ENCODE measurements at regions not wholly inside any gene's neighbourhood (a gene's known extent, or its start where the extent isn't known, plus 50 kb on each side); places are given as distances from the start of the nearest gene placed in this dataset.

- CTCF ChIA-PET = no interaction called here
- no peak overlapping the region for H3K27ac Mint-ChIP-seq
These were observed 108.1 kb downstream of the TRIB2 start for GRCh38 chr2:12824778-12825379.

GRCh38 chr2:12826781-12827180, 110.0 kb downstream of the TRIB2 start:
- Mint-ChIP-seq H3K27me3 (peaks cover 3 to 4% of the 10 kb centered on the region in 2 donors), H3K9me3 (no peaks in the 10 kb centered on the region), H3K36me3 (no peaks in the 10 kb centered on the region), H3K4me1 (peaks cover 0 to 3% (median 0%) of the 10 kb centered on the region in 3 donors), H3K4me3 (no peak overlapping the region), H3K27ac (no peak overlapping the region)
- no CpG with 5 or more reads among the region's 3 CpGs for WGBS (ENCODE audit: insufficient coverage)
- ChIA-PET CTCF (interaction anchor here in 1 of 2 donors (0.6 kb wide), 1 partner anchor 595 kb away, joined by 4 read pairs; no protein-coding TSS in a partner anchor), POLR2A (no interaction called here)
- H3K27ac ChIP-seq (ENCODE audit: low read length) = no peak overlapping the region
- peaks cover 0 to 6% of the 10 kb centered on the region in 2 experiments for H3K27me3 ChIP-seq (replicated peaks in 1 of 2; ENCODE audit: control insufficient read depth in 2 of 2, extremely low read depth in 1 of 2, insufficient read depth in 2 of 2, low read length in 1 of 2)
- H3K4me1 ChIP-seq (ENCODE audit: control insufficient read depth in 1 of 2, extremely low read depth in 1 of 2, insufficient read depth in 2 of 2, low read length in 2 of 2) = no peaks in the 10 kb centered on the region
- DNase-seq (no peak), ATAC-seq (replicated peaks in 1 of 4) (no peak)
- H3K4me3 ChIP-seq (ENCODE audit: control insufficient read depth in 1 of 2, extremely low read depth in 1 of 2, low read length in 1 of 2) = no peak overlapping the region
- no peaks in the 10 kb centered on the region for H3K36me3 ChIP-seq (ENCODE audit: control insufficient read depth in 2 of 2, extremely low read depth in 1 of 2, insufficient read depth in 1 of 2, low read length in 1 of 2)
- H3K9me3 ChIP-seq = no peaks in the 10 kb centered on the region

More at GRCh38 chr2:12824778-12825379, 108.1 kb downstream of the TRIB2 start:
- H3K9me3 ChIP-seq = no peaks in the 10 kb centered on the region
- peaks cover 0 to 6% of the 10 kb centered on the region in 2 experiments for H3K27me3 ChIP-seq (replicated peaks in 1 of 2; ENCODE audit: control insufficient read depth in 2 of 2, extremely low read depth in 1 of 2, insufficient read depth in 2 of 2, low read length in 1 of 2)
- H3K4me1 ChIP-seq (ENCODE audit: control insufficient read depth in 1 of 2, extremely low read depth in 1 of 2, insufficient read depth in 2 of 2, low read length in 2 of 2) = peaks cover 0 to 2% of the 10 kb centered on the region in 2 experiments
- WGBS (ENCODE audit: insufficient coverage) = 94% methylated on average over 6 of the region's 9 CpGs
- POLR2A ChIA-PET = no interaction called here
- H3K4me1 Mint-ChIP-seq = peaks cover 7 to 22% (median 9%) of the 10 kb centered on the region in 3 donors
- H3K27me3 Mint-ChIP-seq = peaks cover 4 to 12% of the 10 kb centered on the region in 2 donors
- H3K36me3 Mint-ChIP-seq = no peaks in the 10 kb centered on the region
- H3K27ac ChIP-seq (ENCODE audit: low read length) = no peak overlapping the region
- H3K4me3 ChIP-seq (ENCODE audit: control insufficient read depth in 1 of 2, extremely low read depth in 1 of 2, low read length in 1 of 2) = no peak overlapping the region
- H3K9me3 Mint-ChIP-seq = no peaks in the 10 kb centered on the region
- H3K36me3 ChIP-seq (ENCODE audit: control insufficient read depth in 2 of 2, extremely low read depth in 1 of 2, insufficient read depth in 1 of 2, low read length in 1 of 2) = no peaks in the 10 kb centered on the region
- ATAC-seq (replicated peaks in 1 of 4) (no peak), DNase-seq (no peak)
- H3K4me3 Mint-ChIP-seq = no peak overlapping the region

GRCh38 chr2:12827721-12828120, 111.0 kb downstream of the TRIB2 start:
- Histone ChIP-seq H3K27ac (ENCODE audit: low read length) (no peak overlapping the region), H3K4me1 (ENCODE audit: control insufficient read depth in 1 of 2, extremely low read depth in 1 of 2, insufficient read depth in 2 of 2, low read length in 2 of 2) (no peaks in the 10 kb centered on the region), H3K9me3 (no peaks in the 10 kb centered on the region), H3K36me3 (ENCODE audit: control insufficient read depth in 2 of 2, extremely low read depth in 1 of 2, insufficient read depth in 1 of 2, low read length in 1 of 2) (no peaks in the 10 kb centered on the region), H3K27me3 (replicated peaks in 1 of 2; ENCODE audit: control insufficient read depth in 2 of 2, extremely low read depth in 1 of 2, insufficient read depth in 2 of 2, low read length in 1 of 2) (peaks cover 0 to 6% of the 10 kb centered on the region in 2 experiments), H3K4me3 (ENCODE audit: control insufficient read depth in 1 of 2, extremely low read depth in 1 of 2, low read length in 1 of 2) (no peak overlapping the region)
- 92% methylated on average over 7 of the region's 7 CpGs for WGBS (ENCODE audit: insufficient coverage)
- no peak for ATAC-seq (replicated peaks in 1 of 4)
- ChIA-PET POLR2A (no interaction called here), CTCF (no interaction called here)
- Mint-ChIP-seq H3K4me3 (no peak overlapping the region), H3K4me1 (no peaks in the 10 kb centered on the region), H3K27ac (no peak overlapping the region), H3K36me3 (no peaks in the 10 kb centered on the region), H3K27me3 (peaks cover 0 to 6% of the 10 kb centered on the region in 2 donors), H3K9me3 (no peaks in the 10 kb centered on the region)
- no peak for DNase-seq

DNA sequence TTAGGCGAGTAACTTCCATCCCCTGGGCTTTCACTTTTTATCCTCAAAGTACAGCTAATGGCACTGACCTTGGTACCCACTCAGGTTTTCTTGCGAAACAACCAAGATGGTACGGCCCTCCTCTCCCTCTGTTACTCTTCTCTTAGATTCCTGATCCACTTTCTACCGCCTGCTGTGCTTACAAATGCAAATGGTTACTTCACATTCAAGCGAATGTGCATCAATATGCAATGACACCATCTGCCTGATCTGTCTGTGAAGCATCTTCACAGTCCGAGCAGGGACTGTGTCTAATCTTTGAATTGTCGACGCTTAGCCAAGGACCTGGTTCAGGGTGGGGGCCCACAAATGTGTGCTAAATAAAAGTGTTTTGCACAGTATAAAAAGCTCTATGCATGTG, 112.2 kb downstream of the TRIB2 start:
- Mint-ChIP-seq H3K27ac (no peak overlapping the region), H3K4me3 (no peak overlapping the region), H3K27me3 (peaks cover 0 to 4% of the 10 kb centered on the region in 2 donors), H3K9me3 (no peaks in the 10 kb centered on the region), H3K4me1 (no peaks in the 10 kb centered on the region), H3K36me3 (no peaks in the 10 kb centered on the region)
- Histone ChIP-seq H3K4me1 (ENCODE audit: control insufficient read depth in 1 of 2, extremely low read depth in 1 of 2, insufficient read depth in 2 of 2, low read length in 2 of 2) (no peaks in the 10 kb centered on the region), H3K9me3 (no peaks in the 10 kb centered on the region), H3K36me3 (ENCODE audit: control insufficient read depth in 2 of 2, extremely low read depth in 1 of 2, insufficient read depth in 1 of 2, low read length in 1 of 2) (no peaks in the 10 kb centered on the region), H3K27ac (ENCODE audit: low read length) (no peak overlapping the region), H3K27me3 (replicated peaks in 1 of 2; ENCODE audit: control insufficient read depth in 2 of 2, extremely low read depth in 1 of 2, insufficient read depth in 2 of 2, low read length in 1 of 2) (peaks cover 0 to 6% of the 10 kb centered on the region in 2 experiments), H3K4me3 (ENCODE audit: control insufficient read depth in 1 of 2, extremely low read depth in 1 of 2, low read length in 1 of 2) (no peak overlapping the region)
- DNase-seq (no peak), ATAC-seq (replicated peaks in 1 of 4) (no peak)
- CTCF ChIA-PET = no interaction called here
- POLR2A ChIA-PET = no interaction called here
- 97% methylated on average over 8 of the region's 8 CpGs for WGBS (ENCODE audit: insufficient coverage)

- H3K4me1 ChIP-seq (ENCODE audit: control insufficient read depth in 1 of 2, extremely low read depth in 1 of 2, insufficient read depth in 2 of 2, low read length in 2 of 2) = no peaks in the 10 kb centered on the region
- Mint-ChIP-seq H3K27me3 (peaks cover 3 to 9% of the 10 kb centered on the region in 2 donors), H3K4me3 (no peak overlapping the region), H3K36me3 (no peaks in the 10 kb centered on the region), H3K27ac (no peak overlapping the region), H3K4me1 (no peaks in the 10 kb centered on the region), H3K9me3 (no peaks in the 10 kb centered on the region)
- H3K36me3 ChIP-seq (ENCODE audit: control insufficient read depth in 2 of 2, extremely low read depth in 1 of 2, insufficient read depth in 1 of 2, low read length in 1 of 2) = no peaks in the 10 kb centered on the region
- no CpG with 5 or more reads among the region's 1 CpG for WGBS (ENCODE audit: insufficient coverage)
- peaks cover 0 to 3% of the 10 kb centered on the region in 2 experiments for H3K27me3 ChIP-seq (replicated peaks in 1 of 2; ENCODE audit: control insufficient read depth in 2 of 2, extremely low read depth in 1 of 2, insufficient read depth in 2 of 2, low read length in 1 of 2)
- no peak overlapping the region for H3K27ac ChIP-seq (ENCODE audit: low read length)
- no peak overlapping the region for H3K4me3 ChIP-seq (ENCODE audit: control insufficient read depth in 1 of 2, extremely low read depth in 1 of 2, low read length in 1 of 2)
- ATAC-seq (replicated peaks in 1 of 4) (no peak), DNase-seq (no peak)
- no peaks in the 10 kb centered on the region for H3K9me3 ChIP-seq
- POLR2A ChIA-PET = no interaction called here
- CTCF ChIA-PET = no interaction called here
These were observed 114.3 kb downstream of the TRIB2 start for GRCh38 chr2:12831016-12831415.

- Histone ChIP-seq H3K4me3 (ENCODE audit: control insufficient read depth in 1 of 2, extremely low read depth in 1 of 2, low read length in 1 of 2) (no peak overlapping the region), H3K27me3 (replicated peaks in 1 of 2; ENCODE audit: control insufficient read depth in 2 of 2, extremely low read depth in 1 of 2, insufficient read depth in 2 of 2, low read length in 1 of 2) (peaks cover 0 to 3% of the 10 kb centered on the region in 2 experiments), H3K36me3 (ENCODE audit: control insufficient read depth in 2 of 2, extremely low read depth in 1 of 2, insufficient read depth in 1 of 2, low read length in 1 of 2) (no peaks in the 10 kb centered on the region), H3K9me3 (no peaks in the 10 kb centered on the region), H3K27ac (ENCODE audit: low read length) (no peak overlapping the region), H3K4me1 (ENCODE audit: control insufficient read depth in 1 of 2, extremely low read depth in 1 of 2, insufficient read depth in 2 of 2, low read length in 2 of 2) (no peaks in the 10 kb centered on the region)
- WGBS (ENCODE audit: insufficient coverage) = 67% methylated on average over 1 of the region's 3 CpGs
- Mint-ChIP-seq H3K4me3 (no peak overlapping the region), H3K27ac (no peak overlapping the region), H3K36me3 (no peaks in the 10 kb centered on the region), H3K4me1 (no peaks in the 10 kb centered on the region), H3K9me3 (no peaks in the 10 kb centered on the region), H3K27me3 (peaks cover 7 to 9% of the 10 kb centered on the region in 2 donors)
- CTCF ChIA-PET = interaction anchor here in 1 of 2 donors (0.7 kb wide), 1 partner anchor 27 kb away, joined by 3 read pairs; no protein-coding TSS in a partner anchor
- POLR2A ChIA-PET = no interaction called here
- no peak for DNase-seq
- ATAC-seq (replicated peaks in 1 of 4) = no peak
These were observed 117.5 kb downstream of the TRIB2 start for GRCh38 chr2:12834239-12834638.

DNA sequence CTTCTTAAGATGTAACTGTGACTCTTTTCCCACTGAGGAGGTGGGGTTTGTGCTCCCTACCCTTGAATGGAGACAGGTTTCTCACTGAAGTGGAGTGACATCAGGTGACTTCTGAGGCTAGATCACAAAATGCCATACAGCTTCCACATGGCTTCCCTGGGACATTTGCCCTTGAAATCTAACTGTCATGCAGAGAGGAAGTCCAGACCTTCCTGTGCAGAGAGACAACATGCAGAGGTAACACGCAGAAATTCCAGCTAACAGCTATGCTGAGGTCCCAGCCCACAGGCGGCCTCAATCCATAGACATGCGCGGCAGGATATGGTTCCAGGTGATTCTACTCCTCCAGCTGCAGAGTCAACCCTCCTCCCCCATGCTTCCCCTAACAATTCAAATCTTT, 119.0 kb downstream of the TRIB2 start:
- no peaks in the 10 kb centered on the region for H3K36me3 Mint-ChIP-seq
- H3K4me3 ChIP-seq (ENCODE audit: control insufficient read depth in 1 of 2, extremely low read depth in 1 of 2, low read length in 1 of 2) = no peak overlapping the region
- peaks cover 13 to 15% of the 10 kb centered on the region in 2 donors for H3K27me3 Mint-ChIP-seq
- WGBS (ENCODE audit: insufficient coverage) = 65% methylated on average over 3 of the region's 4 CpGs
- no peaks in the 10 kb centered on the region for H3K36me3 ChIP-seq (ENCODE audit: control insufficient read depth in 2 of 2, extremely low read depth in 1 of 2, insufficient read depth in 1 of 2, low read length in 1 of 2)
- DNase-seq (no peak), ATAC-seq (replicated peaks in 1 of 4) (no peak)
- H3K9me3 ChIP-seq = no peaks in the 10 kb centered on the region
- no peaks in the 10 kb centered on the region for H3K4me1 ChIP-seq (ENCODE audit: control insufficient read depth in 1 of 2, extremely low read depth in 1 of 2, insufficient read depth in 2 of 2, low read length in 2 of 2)
- CTCF ChIA-PET = no interaction called here
- no peak overlapping the region for H3K27ac ChIP-seq (ENCODE audit: low read length)
- no peaks in the 10 kb centered on the region for H3K9me3 Mint-ChIP-seq
- H3K27me3 ChIP-seq (replicated peaks in 1 of 2; ENCODE audit: control insufficient read depth in 2 of 2, extremely low read depth in 1 of 2, insufficient read depth in 2 of 2, low read length in 1 of 2) = peaks cover 0 to 3% of the 10 kb centered on the region in 2 experiments
- no peak overlapping the region for H3K27ac Mint-ChIP-seq
- POLR2A ChIA-PET = no interaction called here
- H3K4me3 Mint-ChIP-seq = no peak overlapping the region
- H3K4me1 Mint-ChIP-seq = no peaks in the 10 kb centered on the region

Measured in T-cell (primary cell).